GM06990 (cell line): ENCODE measurements at regions not wholly inside any gene's neighbourhood (a gene's known extent, or its start where the extent isn't known, plus 50 kb on each side); places are given as distances from the start of the nearest gene placed in this dataset.

Source experiments
- DNase-seq: peaks from one replicate; pipeline ENCODE4 v3.0.0-alpha.2; 2011; ENCODE audit not compliant: insufficient read length; ENCODE audit errors: extremely low read depth
- H3K27me3 ChIP-seq: replicated peaks from 2 replicates; pipeline ENCODE4 v1.6.0; 2011; ENCODE audit warnings: low read length; ENCODE audit not compliant: control insufficient read depth, insufficient read depth
- H3K36me3 ChIP-seq: 2 replicates; pipeline ENCODE4 v1.5.1; 2011; ENCODE audit warnings: low read length; ENCODE audit not compliant: control insufficient read depth, insufficient read depth
- H3K4me3 ChIP-seq: replicated peaks from 2 replicates; pipeline ENCODE4 v1.5.1; 2011; ENCODE audit warnings: low read depth, mild to moderate bottlenecking, control low read depth, low read length
- TF ChIP-seq, protein P1 (sequence below): IDR thresholded peaks from 2 replicates; pipeline ENCODE4 v1.5.1; 2011; ENCODE audit warnings: low read length, control low read depth, mild to moderate bottlenecking, inconsistent platforms; ENCODE audit not compliant: insufficient read depth, poor library complexity, severe bottlenecking

DNA sequence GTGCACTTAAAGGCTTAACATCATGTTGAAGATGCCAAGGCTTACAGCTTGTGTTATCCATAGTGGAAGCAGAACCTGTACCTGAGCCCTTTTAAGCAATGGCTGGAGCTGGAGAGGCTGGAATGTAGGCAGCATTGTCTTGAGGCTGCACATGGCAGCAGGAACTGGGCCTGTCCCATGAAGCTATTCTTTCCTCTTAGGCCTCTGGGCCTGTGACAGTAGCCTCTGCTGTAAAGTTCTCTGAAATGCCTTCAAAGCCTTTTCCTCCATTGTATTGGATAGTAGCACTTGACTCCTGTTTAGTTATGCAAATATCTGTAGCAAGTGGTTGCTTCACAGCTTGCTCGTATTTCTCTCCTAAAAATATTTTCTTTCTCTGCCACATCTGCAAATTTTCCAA is 127.4 kb upstream of the ANO5 start:
- Histone ChIP-seq H3K36me3 (no peaks in the 10 kb centered on the region), H3K27me3 (no peaks in the 10 kb centered on the region), H3K4me3 (no peak overlapping the region)
- no peak for DNase-seq
- TF ChIP-seq, protein P1, sequence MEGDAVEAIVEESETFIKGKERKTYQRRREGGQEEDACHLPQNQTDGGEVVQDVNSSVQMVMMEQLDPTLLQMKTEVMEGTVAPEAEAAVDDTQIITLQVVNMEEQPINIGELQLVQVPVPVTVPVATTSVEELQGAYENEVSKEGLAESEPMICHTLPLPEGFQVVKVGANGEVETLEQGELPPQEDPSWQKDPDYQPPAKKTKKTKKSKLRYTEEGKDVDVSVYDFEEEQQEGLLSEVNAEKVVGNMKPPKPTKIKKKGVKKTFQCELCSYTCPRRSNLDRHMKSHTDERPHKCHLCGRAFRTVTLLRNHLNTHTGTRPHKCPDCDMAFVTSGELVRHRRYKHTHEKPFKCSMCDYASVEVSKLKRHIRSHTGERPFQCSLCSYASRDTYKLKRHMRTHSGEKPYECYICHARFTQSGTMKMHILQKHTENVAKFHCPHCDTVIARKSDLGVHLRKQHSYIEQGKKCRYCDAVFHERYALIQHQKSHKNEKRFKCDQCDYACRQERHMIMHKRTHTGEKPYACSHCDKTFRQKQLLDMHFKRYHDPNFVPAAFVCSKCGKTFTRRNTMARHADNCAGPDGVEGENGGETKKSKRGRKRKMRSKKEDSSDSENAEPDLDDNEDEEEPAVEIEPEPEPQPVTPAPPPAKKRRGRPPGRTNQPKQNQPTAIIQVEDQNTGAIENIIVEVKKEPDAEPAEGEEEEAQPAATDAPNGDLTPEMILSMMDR: no peak

DNA sequence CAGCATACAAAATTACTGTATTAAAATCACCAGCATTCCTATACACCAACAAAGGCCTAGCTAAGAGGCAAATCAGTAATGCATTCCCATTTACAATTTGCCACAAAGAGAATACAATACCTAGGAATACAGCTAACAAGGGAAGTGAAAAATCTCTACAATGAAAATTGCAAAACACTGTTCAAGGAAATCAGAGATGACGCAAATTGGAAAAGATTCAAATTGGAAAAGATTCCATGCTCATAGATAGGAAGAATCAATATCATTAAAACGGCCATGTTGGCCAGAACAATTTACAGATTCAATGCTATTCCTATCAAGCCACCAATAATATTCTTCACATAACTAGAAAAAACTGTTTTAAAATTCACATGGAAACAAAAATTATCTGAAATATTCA is 123.0 kb upstream of the ANO5 start:
- TF ChIP-seq, protein P1: no peak
- Histone ChIP-seq H3K4me3 (no peak overlapping the region), H3K36me3 (no peaks in the 10 kb centered on the region), H3K27me3 (no peaks in the 10 kb centered on the region)
- DNase-seq: no peak

DNA sequence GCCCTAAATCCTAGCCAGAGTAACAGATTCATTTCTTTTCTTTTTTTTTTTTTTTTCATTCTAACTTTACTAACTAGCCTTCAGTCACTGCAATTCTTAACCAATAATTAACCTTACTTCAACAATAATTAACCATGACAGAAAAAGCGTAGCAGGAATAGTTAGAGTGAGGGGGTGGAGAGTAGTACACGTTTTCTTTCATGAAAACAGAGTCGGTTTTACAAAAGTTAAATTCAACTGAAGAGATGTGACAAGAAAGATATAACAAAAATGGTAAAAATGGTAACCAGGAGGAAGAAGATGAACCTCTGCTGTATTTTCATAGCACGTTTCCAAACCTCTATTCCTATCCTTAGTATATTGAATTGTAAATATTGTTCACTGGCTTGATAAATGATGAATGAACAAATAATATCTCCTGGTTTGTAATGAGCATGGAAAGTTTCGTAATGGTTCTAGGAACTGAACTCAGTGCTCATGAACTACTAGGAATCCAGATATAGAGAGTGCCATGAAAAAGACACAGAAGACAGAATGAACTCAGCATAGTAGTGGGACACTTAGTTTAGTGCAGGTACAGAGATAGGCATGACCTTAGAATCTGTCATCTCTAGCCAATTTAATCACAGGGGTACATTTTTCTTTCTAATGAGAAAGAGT is 116.5 kb upstream of the ANO5 start:
- no peaks in the 10 kb centered on the region for H3K36me3 ChIP-seq
- DNase-seq: no peak
- H3K4me3 ChIP-seq: no peak overlapping the region
- no peaks in the 10 kb centered on the region for H3K27me3 ChIP-seq
- TF ChIP-seq, protein P1: no peak

DNA sequence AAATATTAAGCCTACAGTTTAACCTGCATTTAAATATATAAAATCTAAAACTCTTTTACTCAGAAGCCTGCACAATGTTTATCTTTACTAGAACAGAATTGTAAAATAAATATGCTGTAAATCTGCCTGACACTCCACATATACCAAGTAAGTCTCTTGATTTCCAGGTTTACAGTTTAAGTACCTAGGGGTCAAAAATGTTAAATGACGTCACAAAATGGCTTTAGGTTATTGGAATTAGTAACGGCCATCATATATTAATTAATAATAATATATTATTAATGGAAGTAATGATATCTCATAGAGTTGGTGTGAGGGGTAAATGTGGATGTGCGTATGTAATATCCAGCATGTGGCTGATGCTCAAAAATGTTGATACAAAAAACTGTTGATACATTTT is 114.8 kb upstream of the ANO5 start:
- TF ChIP-seq, protein P1: no peak

DNA sequence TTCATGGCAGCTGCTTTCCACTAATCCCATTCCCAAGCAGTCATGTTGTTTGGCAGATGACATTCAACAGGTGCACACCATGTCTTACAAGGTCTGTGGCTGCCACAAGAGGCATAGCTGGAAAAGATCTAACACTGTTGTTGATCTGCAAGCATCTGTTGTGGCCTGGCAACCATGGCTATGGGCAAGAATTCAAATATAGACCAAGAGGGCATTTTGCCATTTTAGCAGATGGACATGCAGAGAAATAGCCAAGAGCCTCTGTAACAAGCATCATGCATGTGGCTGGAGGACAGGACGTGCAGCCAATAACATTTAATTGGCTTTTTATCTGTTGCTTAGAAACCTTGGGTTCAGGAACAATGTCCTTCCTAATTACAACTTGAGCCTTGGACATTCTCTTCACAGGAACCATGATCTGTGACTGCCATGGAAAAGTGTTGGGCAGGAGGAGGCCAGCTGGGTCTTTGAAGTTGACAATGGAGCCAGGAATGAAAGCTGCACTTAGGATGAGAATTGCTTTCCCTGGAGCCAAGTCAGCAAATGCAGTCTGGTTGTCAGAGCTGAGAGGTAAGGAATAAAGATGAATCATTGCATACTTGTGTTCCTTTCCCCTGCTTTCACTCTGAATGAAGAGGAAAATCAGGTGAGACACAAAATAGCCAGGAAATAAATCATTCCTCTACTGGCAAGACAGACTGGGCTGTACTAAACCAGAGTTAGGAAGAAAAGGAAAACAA is 113.6 kb upstream of the ANO5 start:
- Histone ChIP-seq H3K36me3 (no peaks in the 10 kb centered on the region), H3K27me3 (no peaks in the 10 kb centered on the region), H3K4me3 (no peak overlapping the region)
- no peak for DNase-seq
- TF ChIP-seq, protein P1: no peak

More for the DNA sequence above, 114.8 kb upstream of the ANO5 start:
- no peak overlapping the region for H3K4me3 ChIP-seq
- DNase-seq: no peak
- no peaks in the 10 kb centered on the region for H3K27me3 ChIP-seq
- H3K36me3 ChIP-seq: no peaks in the 10 kb centered on the region
